Superior temporal gyrus (tissue), 1 donor: ENCODE measurements at regions not wholly inside any gene's neighbourhood (a gene's known extent, or its start where the extent isn't known, plus 50 kb on each side); places are given as distances from the start of the nearest gene placed in this dataset.
"Not testable (repeated sequence)": the region's sequence is repeated elsewhere in the genome, so short reads cannot be mapped to it uniquely, and the experiment has no call there.

Experiments used
- DNase-seq: peaks from one replicate; pipeline ENCODE4 v3.0.0-alpha.2; 2016; ENCODE audit errors: extremely low spot score

GRCh38 chr1:81545734-81546133 is 255.0 kb upstream of the ADGRL2 start:
- DNase-seq: no peak

DNA sequence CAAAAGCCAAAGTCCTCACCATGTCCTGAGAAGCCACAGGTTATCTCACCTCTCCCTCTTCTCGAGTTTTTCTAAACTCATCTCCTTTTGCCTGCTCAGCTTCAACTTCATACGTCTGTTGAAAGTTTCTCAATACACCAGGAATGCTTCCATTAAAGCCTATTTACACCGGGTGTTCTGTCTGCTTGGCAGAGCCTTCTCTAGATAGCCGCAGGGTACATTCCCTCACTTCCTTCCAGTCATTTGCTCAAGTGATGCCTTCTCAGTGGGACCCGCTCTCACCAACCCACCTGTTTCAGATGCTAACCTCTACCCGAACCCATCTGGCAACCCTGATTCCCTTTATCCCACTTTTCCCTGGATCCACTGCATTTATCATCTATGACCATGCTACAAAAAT is 257.0 kb upstream of the ADGRL2 start:
- DNase-seq: no peak

GRCh38 chr1:81542196-81542595 is 258.5 kb upstream of the ADGRL2 start:
- no peak for DNase-seq

DNA sequence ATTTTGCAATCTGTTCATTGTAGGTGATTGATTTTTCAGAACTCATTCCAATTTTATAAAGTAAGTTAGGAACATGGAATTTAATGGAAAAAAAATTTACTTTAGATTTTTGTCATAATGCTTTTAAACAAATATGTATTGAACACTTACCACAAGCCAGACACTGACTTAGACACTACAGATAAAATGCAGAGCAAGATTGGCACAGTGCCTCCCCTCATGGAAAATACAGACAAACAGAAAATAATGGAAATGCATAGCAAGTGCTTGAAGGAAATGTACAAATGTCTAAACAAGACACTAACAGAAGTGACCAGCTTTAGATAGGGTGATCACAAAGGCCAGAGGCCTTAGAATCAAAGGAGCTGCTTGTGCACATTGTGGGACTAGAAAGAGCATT is 260.5 kb upstream of the ADGRL2 start:
- DNase-seq: no peak

DNA sequence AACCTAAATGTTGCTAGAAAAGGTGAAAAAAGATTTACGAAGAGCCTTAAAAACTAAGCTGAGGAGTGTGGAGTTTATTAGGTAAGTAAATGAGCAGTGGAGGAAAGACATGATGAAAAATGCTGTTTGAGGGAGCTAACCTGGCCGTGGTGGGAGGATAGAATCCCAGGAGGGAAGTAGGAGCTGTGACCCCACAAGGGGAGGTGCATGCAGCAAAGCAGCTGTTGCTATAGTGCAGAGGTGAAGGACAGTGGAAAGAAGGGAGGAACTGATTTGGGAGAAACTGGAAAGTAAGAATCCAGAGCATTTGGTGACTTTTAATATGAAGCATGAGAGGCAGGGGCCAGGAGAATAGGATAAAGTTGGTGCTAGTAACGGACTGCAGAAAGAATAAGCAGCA is 271.7 kb upstream of the ADGRL2 start:
- no peak for DNase-seq

- no peak for DNase-seq
Measured at GRCh38 chr1:81525085-81525484, 275.6 kb upstream of the ADGRL2 start.

DNA sequence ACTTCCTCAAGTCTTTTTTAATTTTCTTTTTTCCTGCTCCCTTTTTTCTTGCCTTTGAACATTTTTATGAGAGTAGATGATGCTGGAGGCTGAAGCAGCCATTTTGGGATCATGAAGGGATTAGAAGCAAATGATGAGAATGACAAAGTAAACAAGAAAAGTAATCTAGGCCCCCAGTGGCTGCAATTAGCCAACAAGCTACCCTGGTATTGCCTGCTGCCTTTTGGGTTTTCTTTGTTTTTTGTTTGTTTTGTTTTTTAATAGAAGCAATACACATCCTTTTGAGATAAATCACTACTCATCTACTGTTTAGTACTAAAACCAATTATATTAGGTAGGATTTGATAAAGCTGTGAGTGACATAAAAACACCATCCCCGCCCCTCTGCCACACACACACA is 280.7 kb upstream of the ADGRL2 start:
- DNase-seq: no peak

GRCh38 chr1:81517987-81518386 is 282.7 kb upstream of the ADGRL2 start:
- DNase-seq: no peak

- no peak for DNase-seq
Measured at GRCh38 chr1:81513796-81514354, 286.9 kb upstream of the ADGRL2 start.

- DNase-seq: no peak
Measured at GRCh38 chr1:81512252-81513003, 288.3 kb upstream of the ADGRL2 start.

DNA sequence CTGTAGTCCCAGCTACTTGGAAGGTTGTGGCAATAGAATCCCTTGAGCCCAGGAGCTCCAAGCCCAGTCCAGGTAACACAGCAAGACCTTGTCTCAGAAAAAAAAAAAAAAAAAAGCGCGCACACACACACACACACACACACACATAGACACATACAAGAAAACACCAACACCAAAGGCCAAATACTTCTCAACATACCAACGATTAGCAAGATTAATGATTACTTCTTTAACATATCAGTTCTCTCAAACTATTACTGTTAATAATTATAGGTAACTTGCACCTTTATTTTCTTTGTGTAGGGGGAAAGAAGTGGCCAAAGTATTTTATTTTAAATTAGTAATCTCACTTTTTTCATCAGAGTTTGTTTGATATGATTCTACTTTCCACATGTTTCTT is 289.5 kb upstream of the ADGRL2 start:
- DNase-seq: no peak

- no peak for DNase-seq
Measured at GRCh38 chr1:81510701-81511100, 290.0 kb upstream of the ADGRL2 start.

DNA sequence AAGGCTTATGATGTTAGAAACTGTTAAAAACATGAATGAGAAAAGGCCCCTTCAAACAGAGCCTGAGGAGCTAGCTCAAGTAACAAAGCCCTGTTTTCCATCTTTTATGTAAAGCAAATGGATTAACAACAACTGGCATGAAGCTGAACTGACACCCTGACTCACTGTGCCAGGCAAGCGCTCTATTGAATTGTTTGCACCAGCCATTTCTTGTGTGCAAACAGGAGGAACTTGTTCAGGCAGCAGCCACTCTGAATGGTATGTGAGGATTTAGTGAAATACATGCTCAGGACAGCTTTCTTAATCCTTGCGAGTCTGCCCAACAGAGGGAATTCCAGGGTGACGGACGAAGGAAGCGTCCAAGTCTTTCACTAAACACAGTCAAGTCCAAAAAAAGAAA is 291.1 kb upstream of the ADGRL2 start:
- no peak for DNase-seq

DNA sequence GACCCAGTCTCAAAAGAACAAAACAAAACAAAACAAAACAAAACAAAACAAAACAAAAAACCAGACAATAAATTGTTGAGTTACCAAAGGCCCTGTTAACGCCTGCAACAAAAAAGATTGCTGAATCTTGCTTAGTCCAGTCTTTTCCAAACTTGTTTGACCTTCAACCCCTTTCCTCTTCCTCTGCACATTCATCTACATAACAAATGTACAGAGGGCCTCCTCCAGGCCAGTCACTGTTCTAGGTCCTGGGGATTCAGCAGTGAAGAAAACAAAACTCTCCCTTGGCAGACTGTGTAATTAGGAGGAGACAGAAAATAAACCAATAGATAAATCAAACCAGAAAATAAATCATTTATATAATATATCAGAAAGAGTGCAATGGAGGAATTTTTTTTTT is 294.0 kb upstream of the ADGRL2 start:
- DNase-seq: no peak

DNA sequence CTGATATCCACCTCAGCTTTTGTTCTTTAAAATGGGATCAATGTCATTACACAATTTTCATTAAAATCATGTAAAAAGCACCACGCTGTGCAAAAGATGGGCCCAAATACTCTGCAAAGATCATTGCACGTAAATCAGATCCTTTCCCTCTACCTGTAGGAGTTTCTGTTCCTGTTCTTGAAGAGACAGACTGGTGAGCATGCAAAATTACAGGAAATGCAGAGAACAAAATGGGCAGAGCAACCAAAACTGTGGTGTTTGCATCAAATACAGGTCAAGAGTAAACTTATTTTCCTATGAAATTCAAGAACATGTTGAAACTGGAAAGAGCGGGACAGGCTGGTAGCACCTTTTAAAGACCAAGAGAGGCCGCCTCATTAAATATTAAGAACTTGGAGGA is 294.9 kb upstream of the ADGRL2 start:
- no peak for DNase-seq

DNA sequence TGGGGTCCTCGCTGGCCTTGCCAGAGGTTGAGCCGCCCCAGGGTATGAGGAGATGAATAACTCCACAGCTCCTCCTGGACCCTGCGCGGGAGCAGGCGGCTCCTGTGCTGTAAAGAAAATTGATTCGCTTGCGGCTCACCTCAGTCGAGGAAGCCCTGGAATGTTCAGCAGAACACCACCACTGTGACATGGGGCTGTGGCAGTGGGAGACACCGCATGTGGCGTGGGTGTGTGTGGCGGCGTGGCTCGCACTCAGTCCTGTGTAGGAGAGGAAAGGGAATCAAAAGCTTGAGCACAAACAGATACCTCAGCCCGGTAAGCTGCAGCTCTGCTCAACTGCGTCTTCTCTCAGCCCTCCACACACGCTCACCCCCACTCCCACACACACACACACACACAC is 295.9 kb upstream of the ADGRL2 start:
- not testable (repeated sequence) for DNase-seq

- not testable (repeated sequence) for DNase-seq
Measured at GRCh38 chr1:81502705-81503104, 298.0 kb upstream of the ADGRL2 start.

DNA sequence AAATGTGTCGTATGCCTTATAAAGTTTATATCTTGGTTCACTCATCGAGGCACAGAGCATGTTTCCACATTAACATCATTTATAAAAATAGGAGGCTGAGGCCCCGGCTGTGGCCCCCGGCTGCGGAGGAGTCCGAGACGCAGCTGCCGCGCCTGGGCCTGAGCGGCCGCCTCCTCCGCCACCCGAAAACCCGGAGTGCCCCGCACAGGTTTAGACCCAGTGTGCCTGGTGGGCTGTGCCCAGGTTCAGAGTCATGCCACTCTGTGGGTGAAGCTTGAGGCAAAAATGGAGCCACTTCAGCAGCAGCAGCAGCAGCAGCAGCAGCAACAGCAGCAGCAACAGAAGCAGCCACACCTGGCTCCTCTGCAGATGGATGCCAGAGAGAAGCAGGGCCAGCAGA is 299.2 kb upstream of the ADGRL2 start:
- DNase-seq: not testable (repeated sequence)

DNA sequence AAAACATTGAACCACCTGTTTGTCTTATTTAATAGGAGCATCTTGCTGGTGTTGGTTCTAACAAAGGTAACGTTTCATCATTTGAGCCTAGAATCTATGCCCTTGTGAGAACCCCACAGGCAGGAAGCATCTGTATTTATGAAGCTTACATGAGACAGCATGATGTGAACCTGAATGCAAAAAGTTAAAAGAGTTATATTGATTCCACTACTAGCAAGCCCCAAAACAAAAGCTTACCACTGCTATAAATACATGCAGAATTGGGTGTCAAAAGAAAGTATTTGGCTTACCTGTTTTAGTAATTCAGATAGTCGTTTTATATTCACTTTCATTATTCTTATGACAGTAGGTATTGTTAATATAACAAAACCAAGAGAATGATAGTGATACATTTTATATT is 301.2 kb upstream of the ADGRL2 start:
- DNase-seq: no peak

- DNase-seq: no peak
Measured at GRCh38 chr1:81498471-81499462, 302.0 kb upstream of the ADGRL2 start.

DNA sequence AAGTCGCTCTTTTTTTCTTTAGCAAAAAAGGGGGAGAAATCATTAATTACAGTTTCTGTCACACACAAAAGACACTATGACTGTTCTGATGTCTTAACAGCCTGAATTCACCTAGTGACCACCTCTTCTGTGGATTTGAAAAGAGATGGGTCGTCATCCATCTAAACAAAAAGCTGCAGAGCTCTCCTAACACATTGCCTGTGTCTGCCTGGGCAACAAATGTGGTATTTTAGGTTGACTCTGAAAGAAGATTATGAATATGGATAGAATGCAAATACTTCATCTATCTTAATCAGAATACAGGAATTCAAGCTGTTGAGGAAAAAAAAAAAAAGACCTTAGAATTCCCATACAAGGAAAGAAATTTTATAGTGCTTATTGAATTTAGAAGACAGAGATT is 304.4 kb upstream of the ADGRL2 start:
- no peak for DNase-seq

DNA sequence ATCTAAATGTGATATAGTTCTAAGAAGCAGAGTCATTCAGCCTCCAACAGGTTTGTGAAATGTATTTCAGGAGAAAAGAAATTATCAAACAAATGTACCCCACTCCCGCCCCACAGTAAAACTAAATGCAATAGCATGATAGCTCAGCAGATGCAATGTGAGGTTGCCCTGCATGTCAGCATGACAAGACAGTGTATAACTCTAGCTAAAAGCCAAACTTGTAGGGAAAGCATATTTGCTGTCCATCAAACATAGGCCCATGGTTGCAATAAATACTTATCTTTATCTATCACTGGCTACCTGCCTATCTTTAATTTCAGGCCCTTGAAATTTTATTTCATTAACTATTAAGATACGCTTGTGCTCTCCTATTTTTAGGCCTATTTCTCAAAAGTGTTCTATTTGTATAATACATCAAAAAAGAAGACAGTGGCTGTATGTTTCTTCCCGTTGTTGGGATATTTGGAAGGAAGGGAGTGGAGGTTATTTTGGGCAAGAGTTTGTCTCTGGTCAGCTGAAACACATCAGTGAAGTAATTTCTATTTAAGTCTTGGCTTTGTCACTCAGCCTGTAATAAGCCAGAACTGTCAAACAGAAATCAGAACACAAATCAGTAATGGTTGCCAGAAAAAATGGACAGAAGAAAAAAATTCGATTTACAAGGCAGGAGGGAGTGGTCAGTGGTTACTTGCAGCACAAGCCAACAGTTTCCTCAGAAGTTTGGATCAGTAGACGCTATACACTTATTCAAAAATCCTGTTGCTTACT is 307.4 kb upstream of the ADGRL2 start:
- DNase-seq: no peak
